SK-N-SH (cell line): ENCODE measurements at regions not wholly inside any gene's neighbourhood (a gene's known extent, or its start where the extent isn't known, plus 50 kb on each side); places are given as distances from the start of the nearest gene placed in this dataset.

Source experiments
- CTCF ChIA-PET: fragments of 300-600, 350-600 bp; formaldehyde crosslinking; extraction: SDS; loops from one replicate; lab custom pipeline; 2021; lab: Yijun Ruan, JAX
- POLR2A ChIA-PET: fragments of 350-600 bp; sonication (Branson Sonifier 250); formaldehyde crosslinking; extraction: SDS; loops from one replicate; lab custom pipeline; 2020; ENCODE audit warnings: antibody characterized with exemption, inconsistent platforms; lab: Yijun Ruan, JAX
- DNase-seq: peaks from one replicate; pipeline ENCODE4 v3.0.0; 2012
- H2AFZ ChIP-seq: fragments of 200-600 bp; sonication (generic); 2 replicates; pipeline ENCODE4 v1.8.1; 2016; ENCODE audit warnings: antibody characterized with exemption, mild to moderate bottlenecking, low read depth
- H3F3A ChIP-seq: fragments of 200-600 bp; sonication (generic); replicated peaks from 2 replicates; pipeline ENCODE3; 2016; ENCODE audit warnings: antibody characterized with exemption, mild to moderate bottlenecking; ENCODE audit not compliant: insufficient read depth
- H3K27ac ChIP-seq, 2 experiments: fragments of 200-500 bp in 1 of 2; fragments of 200-600 bp in 1 of 2; sonication (Bioruptor generic) in 1 of 2; sonication (generic), shearing (Covaris generic) in 1 of 2; 2 replicates each; pipeline versions ENCODE4 v1.5.1 to v1.6.1; 2014 to 2016; ENCODE audit warnings: low read depth in 2 of 2, inconsistent platforms in 1 of 2, low read length in 1 of 2, mild to moderate bottlenecking in 1 of 2, mixed read lengths in 1 of 2
- H3K27me3 ChIP-seq: fragments of 200-600 bp; sonication (generic), shearing (Covaris generic); 2 replicates; pipeline ENCODE4 v1.6.1; 2016; ENCODE audit warnings: mixed run types; ENCODE audit not compliant: insufficient read depth
- H3K36me3 ChIP-seq, 2 experiments: fragments of 200-500 bp in 1 of 2; fragments of 200-600 bp in 1 of 2; sonication (Bioruptor generic) in 1 of 2; sonication (generic) in 1 of 2; replicated peaks in 1 of 2; 2 replicates each; pipeline versions ENCODE3 to v1.5.1; 2014 to 2016; ENCODE audit warnings: low read length in 1 of 2, mild to moderate bottlenecking in 1 of 2; ENCODE audit not compliant: insufficient read depth in 2 of 2, control insufficient read depth in 1 of 2
- H3K4me1 ChIP-seq, 2 experiments: fragments of 200-500 bp in 1 of 2; fragments of 200-600 bp in 1 of 2; sonication (Bioruptor generic) in 1 of 2; sonication (generic), shearing (Covaris generic) in 1 of 2; 2 replicates each; pipeline versions ENCODE4 v1.5.1 to v1.6.1; 2014 to 2016; ENCODE audit warnings: low read depth in 1 of 2, low read length in 1 of 2, mixed run types in 1 of 2; ENCODE audit not compliant: insufficient read depth in 2 of 2, control insufficient read depth in 1 of 2
- H3K4me2 ChIP-seq: fragments of 200-600 bp; sonication (generic), shearing (Covaris generic); 2 replicates; pipeline ENCODE4 v1.6.1; 2017; ENCODE audit warnings: mixed run types
- H3K4me3 ChIP-seq, 2 experiments: fragments of 200-500 bp in 1 of 2; fragments of 200-600 bp in 1 of 2; sonication (Bioruptor generic) in 1 of 2; sonication (generic), shearing (Covaris generic) in 1 of 2; 2 replicates each; pipeline versions ENCODE4 v1.5.1 to v1.8.1; 2014 to 2016; ENCODE audit warnings: low read depth in 2 of 2, inconsistent platforms in 1 of 2, low read length in 1 of 2, mild to moderate bottlenecking in 1 of 2, mixed read lengths in 1 of 2, moderate library complexity in 1 of 2
- H3K79me2 ChIP-seq: fragments of 200-600 bp; sonication (generic); 2 replicates; pipeline ENCODE4 v1.8.1; 2017; ENCODE audit warnings: mild to moderate bottlenecking; ENCODE audit not compliant: insufficient read depth
- H3K9ac ChIP-seq: fragments of 200-600 bp; sonication (generic); 2 replicates; pipeline ENCODE4 v1.6.1; 2017; ENCODE audit warnings: mixed run types
- H3K9me2 ChIP-seq: fragments of 200-600 bp; sonication (generic); 2 replicates; pipeline ENCODE4 v1.6.1; 2017; ENCODE audit warnings: mixed run types
- H3K9me3 ChIP-seq: fragments of 200-600 bp; sonication (generic); 2 replicates; pipeline ENCODE4 v1.6.1; 2017; ENCODE audit warnings: mixed run types, mild to moderate bottlenecking, moderate library complexity
- H4K20me1 ChIP-seq: fragments of 200-600 bp; sonication (generic); 2 replicates; pipeline ENCODE4 v1.6.1; 2017; ENCODE audit warnings: mild to moderate bottlenecking, mixed run types; ENCODE audit not compliant: insufficient read depth
- CHD2 ChIP-seq: fragments of 150-350 bp; IDR thresholded peaks from 2 replicates; pipeline ENCODE4 v1.6.1; 2018; ENCODE audit warnings: low read length; ENCODE audit not compliant: partially characterized antibody
- CTCF ChIP-seq: fragments of 200-600 bp; sonication (generic); IDR thresholded peaks from 2 replicates; pipeline ENCODE4 v1.6.1; 2017; ENCODE audit warnings: antibody characterized with exemption, mild to moderate bottlenecking, moderate library complexity
- ELF1 ChIP-seq: IDR thresholded peaks from 2 replicates; pipeline ENCODE4 v1.4.0; 2012
- EP300 ChIP-seq, 2 experiments: IDR thresholded peaks; 2 replicates each; pipeline versions ENCODE4 v1.4.0 to v1.6.1; 2012; ENCODE audit warnings: borderline replicate concordance in 1 of 2, low read depth in 1 of 2, low read length in 1 of 2
- EZH2phosphoT487 ChIP-seq: fragments of 200-600 bp; sonication (generic); IDR thresholded peaks from 2 replicates; pipeline ENCODE4 v1.6.1; 2017; ENCODE audit warnings: low read depth, mixed run types, mild to moderate bottlenecking, antibody characterized with exemption, moderate library complexity, borderline replicate concordance
- FOXJ3 ChIP-seq: sonication (generic); formaldehyde crosslinking; IDR thresholded peaks from 2 replicates; pipeline ENCODE4 v1.5.1; 2020; ENCODE audit warnings: mild to moderate bottlenecking, missing genetic modification reagents
- FOXM1 ChIP-seq: IDR thresholded peaks from 2 replicates; pipeline ENCODE4 v1.4.0; 2012; ENCODE audit warnings: low read depth, mild to moderate bottlenecking
- GABPA ChIP-seq: IDR thresholded peaks from 2 replicates; pipeline ENCODE4 v1.4.0; 2012; ENCODE audit warnings: low read depth, mild to moderate bottlenecking
- IRF3 ChIP-seq: fragments of 150-350 bp; IDR thresholded peaks from 2 replicates; pipeline ENCODE4 v1.6.1; 2016; ENCODE audit warnings: mild to moderate bottlenecking, low read depth, low read length
- JUND ChIP-seq: IDR thresholded peaks from 2 replicates; pipeline ENCODE4 v1.4.0; 2012
- MAX ChIP-seq: IDR thresholded peaks from 2 replicates; pipeline ENCODE4 v1.4.0; 2012; ENCODE audit warnings: low read depth
- MEF2A ChIP-seq: IDR thresholded peaks from 2 replicates; pipeline ENCODE4 v1.4.0; 2012; ENCODE audit warnings: low read depth, borderline replicate concordance
- NRF1 ChIP-seq: IDR thresholded peaks from 2 replicates; pipeline ENCODE4 v1.6.1; 2012; ENCODE audit warnings: low read depth, mild to moderate bottlenecking, low read length
- PBX3 ChIP-seq: IDR thresholded peaks from 2 replicates; pipeline ENCODE4; 2012
- RAD21 ChIP-seq: IDR thresholded peaks from 2 replicates; pipeline ENCODE4 v1.6.1; 2012; ENCODE audit warnings: mild to moderate bottlenecking, low read length
- RCOR1 ChIP-seq: fragments of 150-350 bp; IDR thresholded peaks from 2 replicates; pipeline ENCODE4 v1.6.1; 2017; ENCODE audit warnings: antibody characterized with exemption, low read length
- RXRA ChIP-seq: IDR thresholded peaks from 2 replicates; pipeline ENCODE4 v1.4.0; 2012; ENCODE audit warnings: low read depth, mild to moderate bottlenecking, borderline replicate concordance
- SMC3 ChIP-seq: IDR thresholded peaks from 2 replicates; pipeline ENCODE4 v1.6.1; 2012; ENCODE audit warnings: low read depth, low read length, improper control_type of control experiment
- TCF12 ChIP-seq: IDR thresholded peaks from 2 replicates; pipeline ENCODE4 v1.4.0; 2012
- TEAD4 ChIP-seq: IDR thresholded peaks from 2 replicates; pipeline ENCODE4 v1.4.0; 2012; ENCODE audit warnings: mild to moderate bottlenecking, borderline replicate concordance; ENCODE audit not compliant: insufficient read depth
- YY1 ChIP-seq: IDR thresholded peaks from 2 replicates; pipeline ENCODE4 v1.4.0; 2012; ENCODE audit warnings: low read depth, mild to moderate bottlenecking
- WGBS: methylation state at CpG from one replicate; pipeline ENCODE4 v1.1.6; 2017; ENCODE audit warnings: low lambda C conversion rate; 5-methylcytosine and 5-hydroxymethylcytosine counted together

- H3K9me2 ChIP-seq = no peaks in the 10 kb centered on the region
- POLR2A ChIA-PET = no interaction called here
- H3K9me3 ChIP-seq = no peaks in the 10 kb centered on the region
- no peak overlapping the region for H3K4me2 ChIP-seq
- no peak overlapping the region for H3K27ac ChIP-seq
- no peaks in the 10 kb centered on the region for H3K79me2 ChIP-seq
- H3K4me1 ChIP-seq = peaks cover 0 to 10% of the 10 kb centered on the region in 2 experiments; a peak in 1 of 4 replicates
- no peaks in the 10 kb centered on the region for H4K20me1 ChIP-seq
- H3K36me3 ChIP-seq = no peaks in the 10 kb centered on the region
- no peak overlapping the region for H3K9ac ChIP-seq
- WGBS = 87% methylated on average over 4 of the region's 4 CpGs
- CTCF ChIA-PET = no interaction called here
- no peak for DNase-seq
- TF ChIP-seq RCOR1 (no peak), CTCF (no peak), SMC3 (no peak), TEAD4 (no peak), TCF12 (no peak), ELF1 (no peak), EP300 (IDR thresholded peaks at IDR 0.05; ENCODE audit: borderline replicate concordance in 1 of 2, low read depth in 1 of 2, low read length in 1 of 2) (no peak), PBX3 (no peak), RXRA (no peak), MEF2A (no peak), FOXJ3 (CRISPR knock-in tag) (no peak), MAX (no peak), NRF1 (no peak), GABPA (no peak), YY1 (no peak), FOXM1 (no peak), JUND (no peak)
- no peaks in the 10 kb centered on the region for H3F3A ChIP-seq
- no peak overlapping the region for H3K4me3 ChIP-seq
- no peaks in the 10 kb centered on the region for H3K27me3 ChIP-seq
- H2AFZ ChIP-seq = no peak overlapping the region
Observed at GRCh38 chr6:82088978-82089771, 158.4 kb downstream of the IBTK start.

- WGBS = 88% methylated on average over 2 of the region's 2 CpGs
- TF ChIP-seq IRF3 (no peak), EP300 (IDR thresholded peaks at IDR 0.05; ENCODE audit: borderline replicate concordance in 1 of 2, low read depth in 1 of 2, low read length in 1 of 2) (no peak), CHD2 (no peak), EZH2phosphoT487 (no peak), RAD21 (no peak)
- TF ChIP-seq, all 33 proteins: peak for 0
- ChIA-PET CTCF (no interaction called here), POLR2A (no interaction called here)
- peaks cover 4% of the 10 kb centered on the region for H3F3A ChIP-seq
- no peaks in the 10 kb centered on the region for H3K36me3 ChIP-seq
- H3K27ac ChIP-seq = no peak overlapping the region
- H3K9me2 ChIP-seq = no peaks in the 10 kb centered on the region
- no peak for DNase-seq
- no peaks in the 10 kb centered on the region for H3K79me2 ChIP-seq
- H3K9me3 ChIP-seq = no peaks in the 10 kb centered on the region
- no peaks in the 10 kb centered on the region for H4K20me1 ChIP-seq
- H3K27me3 ChIP-seq = no peaks in the 10 kb centered on the region
- no peak overlapping the region for H3K4me2 ChIP-seq
- H2AFZ ChIP-seq = no peak overlapping the region
- peaks cover 0 to 22% of the 10 kb centered on the region in 2 experiments; a peak in 1 of 4 replicates for H3K4me1 ChIP-seq
- H3K4me3 ChIP-seq = no peak overlapping the region
- no peak overlapping the region for H3K9ac ChIP-seq
Observed at GRCh38 chr6:82086944-82087343, 160.6 kb downstream of the IBTK start.
